GM12878 (cell line): ENCODE measurements at regions not wholly inside any gene's neighbourhood (a gene's known extent, or its start where the extent isn't known, plus 50 kb on each side); places are given as distances from the start of the nearest gene placed in this dataset.

Source experiments
- ATAC-seq: fragments of 200-7000 bp; cut with Tn5 transposase; 3 replicates; pipeline ENCODE4 v1.9.1; 2020; ENCODE audit warnings: mild to moderate bottlenecking, moderate library complexity
- BruUV-seq: library from RNA; stranded (reverse); fragments of 400-500 nt; replicated peaks from 2 replicates; lab custom pipeline; 2021; lab: Mats Ljungman, UMichigan
- CTCF ChIA-PET: fragments of 300-600 bp; sonication (Branson Sonifier 250); formaldehyde crosslinking; extraction: SDS; loops from one replicate; lab custom pipeline; 2021; ENCODE audit warnings: inconsistent platforms; lab: Yijun Ruan, JAX
- POLR2A ChIA-PET: fragments of 350-600 bp; formaldehyde crosslinking; extraction: SDS; loops from one replicate; lab custom pipeline; 2021; ENCODE audit warnings: inconsistent platforms; lab: Charles Lee
- RAD21 ChIA-PET: fragments of 300-600 bp; sonication (Branson Sonifier 250); formaldehyde crosslinking; loops from one replicate; lab custom pipeline; 2023; ENCODE audit warnings: antibody characterized with exemption; ENCODE audit not compliant: unreplicated experiment; lab: Charles Lee
- SMC1A ChIA-PET: fragments of 300-600 bp; sonication (Branson Sonifier 250); formaldehyde crosslinking; loops from one replicate; lab custom pipeline; 2023; ENCODE audit not compliant: unreplicated experiment, uncharacterized antibody; lab: Charles Lee
- DNase-seq: peaks from one replicate; pipeline ENCODE4 v3.0.0-alpha.2; 2011; ENCODE audit warnings: low read depth, low spot score
- FAIRE-seq: peaks from 3 replicates; lab custom pipeline; 2011; peaks lifted over from hg19 to GRCh38; lab: Jason Lieb, UNC
- H2AFZ ChIP-seq: 2 replicates; pipeline ENCODE4 v1.6.0; 2011; ENCODE audit warnings: low read depth, low read length, control low read depth; ENCODE audit not compliant: control insufficient read depth
- H3K27ac ChIP-seq: 2 replicates; pipeline ENCODE4 v1.5.1; 2011; ENCODE audit warnings: control low read depth; ENCODE audit not compliant: control insufficient read depth, insufficient read depth
- H3K27me3 ChIP-seq, 2 experiments: replicated peaks in 1 of 2; 2 replicates each; pipeline versions ENCODE4 v1.6.0 to v1.6.1; 2011; ENCODE audit warnings: low read length in 1 of 2; ENCODE audit not compliant: control insufficient read depth in 2 of 2, insufficient read depth in 2 of 2
- H3K36me3 ChIP-seq, 2 experiments: 2 replicates each; pipeline ENCODE4 v1.5.1; 2011; ENCODE audit warnings: low read length in 1 of 2; ENCODE audit not compliant: control insufficient read depth in 2 of 2, insufficient read depth in 2 of 2
- H3K4me1 ChIP-seq: 2 replicates; pipeline ENCODE4 v1.6.1; 2011; ENCODE audit warnings: mild to moderate bottlenecking, low read length, moderate library complexity, mixed read lengths; ENCODE audit not compliant: control insufficient read depth, insufficient read depth
- H3K4me2 ChIP-seq: 2 replicates; pipeline ENCODE4 v1.6.0; 2011; ENCODE audit warnings: control low read depth; ENCODE audit not compliant: control insufficient read depth, insufficient read depth
- H3K4me3 ChIP-seq: fragments of 200-600 bp; sonication (generic); 2 replicates; pipeline ENCODE4 v1.5.1; 2016
- H3K79me2 ChIP-seq: 2 replicates; pipeline ENCODE4 v1.6.0; 2011; ENCODE audit warnings: low read length; ENCODE audit not compliant: control insufficient read depth, insufficient read depth
- H3K9ac ChIP-seq: 2 replicates; pipeline ENCODE4 v1.8.0; 2011; ENCODE audit warnings: low read length, control low read depth, mixed read lengths; ENCODE audit not compliant: control insufficient read depth, insufficient read depth
- H3K9me3 ChIP-seq: replicated peaks from 3 replicates; pipeline ENCODE4 v1.5.1; 2011; ENCODE audit warnings: mild to moderate bottlenecking, low read length; ENCODE audit not compliant: control insufficient read depth, insufficient read depth
- H4K20me1 ChIP-seq: 2 replicates; pipeline ENCODE4 v1.6.0; 2011; ENCODE audit not compliant: control insufficient read depth, insufficient read depth
- CBX5 ChIP-seq: sonication (generic); IDR thresholded peaks from 2 replicates; pipeline ENCODE4 v1.6.1; 2016; ENCODE audit warnings: low read depth, moderate library complexity, mild to moderate bottlenecking, inconsistent platforms
- CHD2 ChIP-seq: IDR thresholded peaks from 2 replicates; pipeline ENCODE4 v1.6.1; 2011; ENCODE audit warnings: low read depth, low read length, improper control_type of control experiment, borderline replicate concordance
- EP300 ChIP-seq, 2 experiments: fragments of 150-350 bp in 1 of 2; IDR thresholded peaks; 2 replicates each; pipeline ENCODE4 v1.6.1; 2011 to 2012; ENCODE audit warnings: low read depth in 2 of 2, low read length in 2 of 2, borderline replicate concordance in 1 of 2, improper control_type of control experiment in 1 of 2, inconsistent platforms in 1 of 2; ENCODE audit not compliant: control insufficient read depth in 1 of 2
- GABPA ChIP-seq: IDR thresholded peaks from 2 replicates; pipeline ENCODE4 v1.6.1; 2014; ENCODE audit warnings: antibody characterized with exemption, low read depth, mild to moderate bottlenecking, inconsistent platforms
- JUND ChIP-seq: IDR thresholded peaks from 2 replicates; pipeline ENCODE4 v1.6.1; 2012; ENCODE audit warnings: low read depth, mild to moderate bottlenecking, low read length, improper control_type of control experiment, moderate library complexity
- KDM1A ChIP-seq: fragments of 200-600 bp; sonication (generic); IDR thresholded peaks from 2 replicates; pipeline ENCODE4 v1.6.1; 2016; ENCODE audit warnings: borderline replicate concordance
- MYC ChIP-seq: IDR thresholded peaks from 2 replicates; pipeline ENCODE4 v1.6.1; 2011; ENCODE audit warnings: mild to moderate bottlenecking, low read length, moderate library complexity, inconsistent platforms; ENCODE audit not compliant: insufficient read depth, insufficient replicate concordance, insufficient read length, severe bottlenecking
- NFIC ChIP-seq: IDR thresholded peaks from 2 replicates; pipeline ENCODE4 v1.6.1; 2012; ENCODE audit warnings: low read depth, mild to moderate bottlenecking, inconsistent platforms, low read length, moderate library complexity
- PAX8 ChIP-seq: fragments of 450-650 bp; IDR thresholded peaks from 2 replicates; pipeline ENCODE4 v1.6.1; 2017; ENCODE audit warnings: mild to moderate bottlenecking, moderate library complexity
- RAD51 ChIP-seq: fragments of 450-650 bp; IDR thresholded peaks from 2 replicates; pipeline ENCODE4 v1.6.1; 2016; ENCODE audit warnings: moderate library complexity, mild to moderate bottlenecking, inconsistent platforms
- RFX5 ChIP-seq: IDR thresholded peaks from 2 replicates; pipeline ENCODE4 v1.6.1; 2011; ENCODE audit warnings: low read depth, low read length, improper control_type of control experiment
- WRNIP1 ChIP-seq: IDR thresholded peaks from 2 replicates; pipeline ENCODE4 v1.6.1; 2011; ENCODE audit warnings: low read depth, low read length, improper control_type of control experiment, borderline replicate concordance
- WGBS: methylation state at CpG from one replicate; pipeline ENCODE4 v1.1.6; 2016; ENCODE audit warnings: low lambda C conversion rate; ENCODE audit not compliant: insufficient replicate concordance, insufficient coverage; ENCODE audit errors: missing lambda C conversion rate; 5-methylcytosine and 5-hydroxymethylcytosine counted together
- in situ Hi-C: fragments of 300-500 bp; cut with MboI; formaldehyde crosslinking; loops from 9 replicates; pipeline ENCODE4 v1.14.3; 2018; ENCODE audit warnings: mixed read lengths
- intact Hi-C: fragments of 100-400 bp; cut with micrococcal nuclease; formaldehyde crosslinking; loops from one replicate; pipeline ENCODE4 v1.14.2; 2022; ENCODE audit not compliant: unreplicated experiment
- TF ChIP-seq, protein P1 (sequence below): IDR thresholded peaks from 2 replicates; pipeline ENCODE4 v1.6.1; 2011; ENCODE audit warnings: low read depth, mild to moderate bottlenecking, low read length, moderate library complexity, borderline replicate concordance; ENCODE audit errors: extremely low read depth
- TF ChIP-seq, protein P2 (sequence below): fragments of 450-650 bp; formaldehyde crosslinking; IDR thresholded peaks from 2 replicates; pipeline ENCODE4 v1.4.0; 2020; ENCODE audit warnings: mild to moderate bottlenecking, moderate library complexity
- TF ChIP-seq, protein P3 (sequence below): IDR thresholded peaks from 2 replicates; pipeline ENCODE4 v1.6.1; 2012; ENCODE audit warnings: improper control_type of control experiment, low read depth, low read length; ENCODE audit not compliant: insufficient replicate concordance

DNA sequence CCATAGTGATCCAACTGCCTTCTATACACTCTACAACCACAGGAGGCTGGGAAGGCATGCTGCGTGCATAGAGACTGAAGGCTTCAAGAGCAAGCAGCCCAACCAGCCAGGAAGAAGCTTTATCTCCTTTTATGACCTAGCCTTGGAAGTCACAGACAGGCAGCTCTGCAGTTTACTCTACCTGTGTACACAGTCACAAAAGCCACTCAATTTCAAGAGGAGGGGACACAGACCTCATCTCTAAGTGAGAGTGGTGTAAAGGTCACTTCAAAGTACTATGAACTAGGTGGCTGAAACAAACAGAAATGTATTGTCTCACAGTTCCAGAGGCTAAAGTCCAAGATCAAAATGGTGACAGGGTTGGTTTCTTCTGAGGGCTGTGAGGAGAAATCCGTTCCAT is 69.6 kb upstream of the GJB5 start:
- WGBS, result 0% methylated on average over 2 of the region's 2 CpGs
- SMC1A ChIA-PET, result interaction anchor here (0.9 kb wide), 1 partner anchor 57 kb away, joined by 3 read pairs; no protein-coding TSS in a partner anchor
- FAIRE-seq, result no peak
- TF ChIP-seq JUND (no peak), WRNIP1 (no peak), EP300 (IDR thresholded peaks at IDR 0.05; ENCODE audit: borderline replicate concordance in 1 of 2, control insufficient read depth in 1 of 2, low read depth in 2 of 2, low read length in 2 of 2) (no peak), KDM1A (no peak), RAD51 (no peak), CHD2 (no peak), GABPA (no peak), MYC (no peak), NFIC (no peak), CBX5 (no peak), RFX5 (no peak), PAX8 (no peak)
- TF ChIP-seq, protein P1, sequence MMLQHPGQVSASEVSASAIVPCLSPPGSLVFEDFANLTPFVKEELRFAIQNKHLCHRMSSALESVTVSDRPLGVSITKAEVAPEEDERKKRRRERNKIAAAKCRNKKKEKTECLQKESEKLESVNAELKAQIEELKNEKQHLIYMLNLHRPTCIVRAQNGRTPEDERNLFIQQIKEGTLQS, result no peak
- TF ChIP-seq, protein P2, sequence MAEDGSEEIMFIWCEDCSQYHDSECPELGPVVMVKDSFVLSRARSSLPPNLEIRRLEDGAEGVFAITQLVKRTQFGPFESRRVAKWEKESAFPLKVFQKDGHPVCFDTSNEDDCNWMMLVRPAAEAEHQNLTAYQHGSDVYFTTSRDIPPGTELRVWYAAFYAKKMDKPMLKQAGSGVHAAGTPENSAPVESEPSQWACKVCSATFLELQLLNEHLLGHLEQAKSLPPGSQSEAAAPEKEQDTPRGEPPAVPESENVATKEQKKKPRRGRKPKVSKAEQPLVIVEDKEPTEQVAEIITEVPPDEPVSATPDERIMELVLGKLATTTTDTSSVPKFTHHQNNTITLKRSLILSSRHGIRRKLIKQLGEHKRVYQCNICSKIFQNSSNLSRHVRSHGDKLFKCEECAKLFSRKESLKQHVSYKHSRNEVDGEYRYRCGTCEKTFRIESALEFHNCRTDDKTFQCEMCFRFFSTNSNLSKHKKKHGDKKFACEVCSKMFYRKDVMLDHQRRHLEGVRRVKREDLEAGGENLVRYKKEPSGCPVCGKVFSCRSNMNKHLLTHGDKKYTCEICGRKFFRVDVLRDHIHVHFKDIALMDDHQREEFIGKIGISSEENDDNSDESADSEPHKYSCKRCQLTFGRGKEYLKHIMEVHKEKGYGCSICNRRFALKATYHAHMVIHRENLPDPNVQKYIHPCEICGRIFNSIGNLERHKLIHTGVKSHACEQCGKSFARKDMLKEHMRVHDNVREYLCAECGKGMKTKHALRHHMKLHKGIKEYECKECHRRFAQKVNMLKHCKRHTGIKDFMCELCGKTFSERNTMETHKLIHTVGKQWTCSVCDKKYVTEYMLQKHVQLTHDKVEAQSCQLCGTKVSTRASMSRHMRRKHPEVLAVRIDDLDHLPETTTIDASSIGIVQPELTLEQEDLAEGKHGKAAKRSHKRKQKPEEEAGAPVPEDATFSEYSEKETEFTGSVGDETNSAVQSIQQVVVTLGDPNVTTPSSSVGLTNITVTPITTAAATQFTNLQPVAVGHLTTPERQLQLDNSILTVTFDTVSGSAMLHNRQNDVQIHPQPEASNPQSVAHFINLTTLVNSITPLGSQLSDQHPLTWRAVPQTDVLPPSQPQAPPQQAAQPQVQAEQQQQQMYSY, result no peak
- TF ChIP-seq, protein P3, sequence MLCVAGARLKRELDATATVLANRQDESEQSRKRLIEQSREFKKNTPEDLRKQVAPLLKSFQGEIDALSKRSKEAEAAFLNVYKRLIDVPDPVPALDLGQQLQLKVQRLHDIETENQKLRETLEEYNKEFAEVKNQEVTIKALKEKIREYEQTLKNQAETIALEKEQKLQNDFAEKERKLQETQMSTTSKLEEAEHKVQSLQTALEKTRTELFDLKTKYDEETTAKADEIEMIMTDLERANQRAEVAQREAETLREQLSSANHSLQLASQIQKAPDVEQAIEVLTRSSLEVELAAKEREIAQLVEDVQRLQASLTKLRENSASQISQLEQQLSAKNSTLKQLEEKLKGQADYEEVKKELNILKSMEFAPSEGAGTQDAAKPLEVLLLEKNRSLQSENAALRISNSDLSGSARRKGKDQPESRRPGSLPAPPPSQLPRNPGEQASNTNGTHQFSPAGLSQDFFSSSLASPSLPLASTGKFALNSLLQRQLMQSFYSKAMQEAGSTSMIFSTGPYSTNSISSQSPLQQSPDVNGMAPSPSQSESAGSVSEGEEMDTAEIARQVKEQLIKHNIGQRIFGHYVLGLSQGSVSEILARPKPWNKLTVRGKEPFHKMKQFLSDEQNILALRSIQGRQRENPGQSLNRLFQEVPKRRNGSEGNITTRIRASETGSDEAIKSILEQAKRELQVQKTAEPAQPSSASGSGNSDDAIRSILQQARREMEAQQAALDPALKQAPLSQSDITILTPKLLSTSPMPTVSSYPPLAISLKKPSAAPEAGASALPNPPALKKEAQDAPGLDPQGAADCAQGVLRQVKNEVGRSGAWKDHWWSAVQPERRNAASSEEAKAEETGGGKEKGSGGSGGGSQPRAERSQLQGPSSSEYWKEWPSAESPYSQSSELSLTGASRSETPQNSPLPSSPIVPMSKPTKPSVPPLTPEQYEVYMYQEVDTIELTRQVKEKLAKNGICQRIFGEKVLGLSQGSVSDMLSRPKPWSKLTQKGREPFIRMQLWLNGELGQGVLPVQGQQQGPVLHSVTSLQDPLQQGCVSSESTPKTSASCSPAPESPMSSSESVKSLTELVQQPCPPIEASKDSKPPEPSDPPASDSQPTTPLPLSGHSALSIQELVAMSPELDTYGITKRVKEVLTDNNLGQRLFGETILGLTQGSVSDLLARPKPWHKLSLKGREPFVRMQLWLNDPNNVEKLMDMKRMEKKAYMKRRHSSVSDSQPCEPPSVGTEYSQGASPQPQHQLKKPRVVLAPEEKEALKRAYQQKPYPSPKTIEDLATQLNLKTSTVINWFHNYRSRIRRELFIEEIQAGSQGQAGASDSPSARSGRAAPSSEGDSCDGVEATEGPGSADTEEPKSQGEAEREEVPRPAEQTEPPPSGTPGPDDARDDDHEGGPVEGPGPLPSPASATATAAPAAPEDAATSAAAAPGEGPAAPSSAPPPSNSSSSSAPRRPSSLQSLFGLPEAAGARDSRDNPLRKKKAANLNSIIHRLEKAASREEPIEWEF, result no peak

More for the DNA sequence above, 69.6 kb upstream of the GJB5 start:
- ChIA-PET RAD21 (no interaction called here), POLR2A (interaction anchor here (0.5 kb wide), 1 partner anchor 501 kb away, joined by 3 read pairs; no protein-coding TSS in a partner anchor), CTCF (no interaction called here)
- intact Hi-C loops (no loop called here), in situ Hi-C loops (no loop called here)
- Histone ChIP-seq H4K20me1 (no peaks in the 10 kb centered on the region), H2AFZ (no peak overlapping the region), H3K4me1 (no peaks in the 10 kb centered on the region), H3K27me3 (no peaks in the 10 kb centered on the region; a peak in 3 of 4 replicates), H3K9ac (no peak overlapping the region), H3K27ac (no peak overlapping the region), H3K36me3 (no peaks in the 10 kb centered on the region), H3K4me3 (no peak overlapping the region), H3K79me2 (no peaks in the 10 kb centered on the region), H3K4me2 (no peak overlapping the region), H3K9me3 (no peaks in the 10 kb centered on the region)
- DNase-seq, result no peak
- no peak for ATAC-seq
- BruUV-seq, result no TSS peak
